Cardiac muscle cell (in vitro differentiated cells and primary cell): ENCODE measurements at regions not wholly inside any gene's neighbourhood (a gene's known extent, or its start where the extent isn't known, plus 50 kb on each side); places are given as distances from the start of the nearest gene placed in this dataset.

Experiments
- DNase-seq, 2 donors: peaks; one replicate each; pipeline versions ENCODE4 v3.0.0 to v3.0.0-alpha.2; 2010 to 2017; ENCODE audit warnings: low read depth in 1 of 2, low spot score in 1 of 2
- H3K27ac ChIP-seq: fragments of 200-600 bp; sonication (generic); 2 replicates; pipeline ENCODE4 v1.5.1; 2016
- H3K27me3 ChIP-seq: fragments of 200-600 bp; sonication (generic); 2 replicates; pipeline ENCODE4 v1.6.0; 2016; ENCODE audit warnings: control low read depth
- H3K36me3 ChIP-seq: fragments of 200-600 bp; sonication (generic); 2 replicates; pipeline ENCODE4 v1.5.1; 2016; ENCODE audit warnings: control low read depth
- H3K4me1 ChIP-seq: fragments of 200-600 bp; sonication (generic); 2 replicates; pipeline ENCODE4 v1.8.1; 2017; ENCODE audit warnings: low read depth, mild to moderate bottlenecking, mixed run types
- H3K4me3 ChIP-seq: fragments of 200-600 bp; sonication (generic); 2 replicates; pipeline ENCODE4 v1.5.1; 2016; ENCODE audit warnings: mild to moderate bottlenecking
- H3K9me3 ChIP-seq: fragments of 200-600 bp; sonication (generic); 2 replicates; pipeline ENCODE4 v1.5.1; 2017; ENCODE audit warnings: low read depth, mild to moderate bottlenecking, control low read depth
- CTCF ChIP-seq: IDR thresholded peaks from 2 replicates; pipeline ENCODE4 v1.5.1; 2012; ENCODE audit warnings: low read depth, mild to moderate bottlenecking, low read length

- no peaks in the 10 kb centered on the region for H3K27me3 ChIP-seq
- no peaks in the 10 kb centered on the region for H3K4me1 ChIP-seq
- no peaks in the 10 kb centered on the region for H3K36me3 ChIP-seq
- H3K4me3 ChIP-seq, result no peak overlapping the region
- no peak overlapping the region for H3K27ac ChIP-seq
- H3K9me3 ChIP-seq, result no peaks in the 10 kb centered on the region
- peak in 1 of 2 donors; percentile 1 for DNase-seq
- no peak for TF ChIP-seq CTCF
Measured at GRCh38 chr10:128664729-128665128, 538.5 kb upstream of the MKI67 start.

- TF ChIP-seq CTCF, result no peak
- no peak overlapping the region for H3K27ac ChIP-seq
- no peaks in the 10 kb centered on the region for H3K36me3 ChIP-seq
- no peaks in the 10 kb centered on the region for H3K9me3 ChIP-seq
- H3K4me3 ChIP-seq, result no peak overlapping the region
- DNase-seq, result no peak
- H3K4me1 ChIP-seq, result no peaks in the 10 kb centered on the region
- H3K27me3 ChIP-seq, result no peaks in the 10 kb centered on the region
Measured at GRCh38 chr10:128675405-128675804, 549.2 kb upstream of the MKI67 start.

GRCh38 chr10:128680116-128680515 lies 553.9 kb upstream of the MKI67 start:
- no peak for TF ChIP-seq CTCF
- no peaks in the 10 kb centered on the region for H3K4me1 ChIP-seq
- no peaks in the 10 kb centered on the region for H3K36me3 ChIP-seq
- H3K27me3 ChIP-seq, result no peaks in the 10 kb centered on the region
- DNase-seq, result no peak
- H3K9me3 ChIP-seq, result no peaks in the 10 kb centered on the region
- no peak overlapping the region for H3K27ac ChIP-seq
- no peak overlapping the region for H3K4me3 ChIP-seq

GRCh38 chr10:128684215-128684614 lies 558.0 kb upstream of the MKI67 start:
- no peaks in the 10 kb centered on the region for H3K9me3 ChIP-seq
- no peaks in the 10 kb centered on the region for H3K27me3 ChIP-seq
- no peak for TF ChIP-seq CTCF
- DNase-seq, result no peak
- no peak overlapping the region for H3K27ac ChIP-seq
- no peaks in the 10 kb centered on the region for H3K4me1 ChIP-seq
- no peak overlapping the region for H3K4me3 ChIP-seq
- no peaks in the 10 kb centered on the region for H3K36me3 ChIP-seq

GRCh38 chr10:128686630-128687278 lies 560.5 kb upstream of the MKI67 start:
- H3K4me1 ChIP-seq, result no peaks in the 10 kb centered on the region
- DNase-seq, result no peak
- no peak overlapping the region for H3K4me3 ChIP-seq
- H3K9me3 ChIP-seq, result no peaks in the 10 kb centered on the region
- H3K27me3 ChIP-seq, result no peaks in the 10 kb centered on the region
- no peak for TF ChIP-seq CTCF
- H3K27ac ChIP-seq, result no peak overlapping the region
- no peaks in the 10 kb centered on the region for H3K36me3 ChIP-seq
